COLO668 (cell line): ENCODE measurements at regions not wholly inside any gene's neighbourhood (a gene's known extent, or its start where the extent isn't known, plus 50 kb on each side); places are given as distances from the start of the nearest gene placed in this dataset.
"Not testable (repeated sequence)": the region's sequence is repeated elsewhere in the genome, so short reads cannot be mapped to it uniquely, and the experiment has no call there.

ENCODE experiments used
- DNase-seq: peaks from one replicate; lab custom pipeline; 2025; ENCODE audit not compliant: unreplicated experiment; lab: John Stamatoyannopoulos, UW

DNA sequence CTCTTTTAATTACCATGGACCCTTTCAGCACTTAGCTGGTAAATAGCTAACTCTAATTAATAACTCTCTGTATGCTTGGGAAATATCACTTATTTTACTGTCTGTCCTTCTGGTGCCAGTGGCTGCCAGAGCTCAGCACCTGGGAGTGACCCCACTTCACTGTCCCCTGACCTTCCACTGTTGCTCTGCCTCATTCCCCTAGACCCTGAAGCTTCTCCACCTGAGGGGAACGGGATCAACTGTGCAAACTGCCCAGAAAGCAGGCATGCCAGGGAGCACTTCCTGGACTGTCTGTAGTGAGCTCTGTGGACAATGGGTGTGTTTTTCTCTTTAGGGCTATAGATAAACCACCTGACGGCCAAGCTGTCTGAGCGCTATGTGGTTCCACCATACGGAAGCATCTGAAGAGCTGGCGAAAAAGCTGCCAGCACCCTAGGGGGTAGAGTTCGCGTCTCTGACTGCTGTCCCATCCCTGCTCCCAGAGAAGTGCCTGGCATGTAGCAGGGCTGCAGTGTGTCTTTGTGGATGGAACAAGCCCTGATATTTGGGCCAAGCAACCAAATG is 106.3 kb upstream of the FOXA2 start:
- DNase-seq: no peak

DNA sequence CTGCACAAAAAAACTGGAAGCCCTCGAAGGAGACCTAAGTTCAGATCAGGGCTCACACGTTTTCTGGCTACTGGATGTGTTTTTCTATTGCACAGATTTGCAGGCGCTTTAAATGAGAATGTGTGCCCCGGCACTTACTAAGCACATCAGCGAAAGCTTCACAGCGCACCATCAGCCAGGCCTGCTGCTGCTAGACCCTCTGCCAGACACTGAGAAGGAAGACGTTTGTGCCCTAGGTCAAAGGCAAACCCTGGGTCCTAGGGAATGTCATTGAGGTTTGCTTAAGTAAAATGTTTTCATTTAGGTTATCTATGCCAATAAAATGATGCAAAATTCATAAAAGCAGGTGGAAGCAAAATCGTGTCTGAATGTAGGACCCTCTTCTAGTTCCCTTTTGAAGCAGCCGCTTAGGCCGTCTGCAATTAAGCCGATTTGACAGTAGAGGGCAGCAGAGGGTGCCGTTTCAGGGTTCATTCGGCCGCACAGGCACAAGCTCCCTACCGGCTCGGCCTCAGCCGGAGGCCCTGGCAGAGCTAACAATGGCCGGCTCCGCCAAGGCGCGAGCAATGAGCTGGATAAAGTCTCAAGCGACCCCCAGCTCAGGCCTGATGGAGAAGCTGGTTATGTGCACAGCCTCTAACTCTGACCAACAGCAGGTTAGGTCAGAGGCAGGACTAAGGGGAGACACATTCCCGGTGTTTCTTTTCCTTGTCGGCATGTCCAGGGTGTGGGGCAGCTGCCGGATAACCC is 107.2 kb upstream of the FOXA2 start:
- peak; percentile 74 for DNase-seq

DNA sequence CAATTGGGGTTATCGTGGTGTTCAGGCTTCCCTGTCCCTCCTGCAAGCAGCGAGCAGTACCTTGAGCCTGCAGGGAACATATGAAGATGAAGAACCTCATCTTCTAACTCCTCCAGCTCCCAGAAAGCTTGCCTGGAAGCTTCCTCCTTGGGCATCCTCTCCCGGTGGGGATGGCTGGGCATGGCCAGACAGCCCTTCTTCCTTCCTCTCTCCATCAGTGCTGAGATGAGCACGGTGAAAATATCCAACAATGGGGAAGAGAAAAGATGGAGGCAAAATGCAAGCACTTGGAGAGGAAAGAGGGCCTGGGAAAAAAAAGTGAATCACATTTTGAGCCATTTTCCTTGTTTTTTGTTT is 107.7 kb upstream of the FOXA2 start:
- no peak for DNase-seq

DNA sequence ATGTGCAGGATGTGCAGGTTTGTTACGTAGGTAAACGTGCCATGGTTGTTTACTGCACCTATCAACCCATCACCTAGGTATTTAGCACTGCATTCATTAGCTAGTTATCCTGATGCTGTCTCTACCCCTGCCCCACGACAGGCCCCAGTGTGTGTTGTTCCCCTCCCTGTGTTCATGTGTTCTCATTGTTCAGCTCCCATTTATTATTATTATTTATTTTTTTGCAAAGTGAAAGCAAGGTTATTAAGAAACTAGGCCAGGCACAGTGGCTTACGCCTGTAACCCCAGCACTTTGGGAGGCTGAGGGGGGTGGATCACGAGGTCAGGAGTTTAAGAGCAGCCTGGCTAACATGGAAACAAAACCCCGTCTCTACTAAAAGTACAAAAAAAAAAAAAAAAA is 108.2 kb upstream of the FOXA2 start:
- not testable (repeated sequence) for DNase-seq

DNA sequence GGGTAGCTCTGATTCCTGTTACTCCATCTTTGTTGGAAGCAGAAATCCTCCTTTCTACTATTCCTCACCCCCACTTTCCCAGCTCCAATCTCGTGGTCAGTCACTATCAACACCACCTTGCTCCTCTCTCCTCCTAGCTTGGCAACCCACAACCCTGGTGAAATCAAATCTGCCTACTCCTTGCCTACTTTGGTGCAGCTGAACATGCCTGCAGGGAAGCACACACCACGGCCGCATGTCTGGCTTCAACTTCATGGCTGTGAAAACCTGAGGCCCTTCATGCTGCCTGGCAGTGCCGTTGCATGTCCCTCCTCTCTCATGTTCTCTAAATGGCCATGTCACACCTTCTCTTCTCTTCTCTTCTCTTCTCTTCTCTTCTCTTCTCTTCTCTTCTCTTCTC is 112.4 kb upstream of the FOXA2 start:
- DNase-seq: no peak

DNA sequence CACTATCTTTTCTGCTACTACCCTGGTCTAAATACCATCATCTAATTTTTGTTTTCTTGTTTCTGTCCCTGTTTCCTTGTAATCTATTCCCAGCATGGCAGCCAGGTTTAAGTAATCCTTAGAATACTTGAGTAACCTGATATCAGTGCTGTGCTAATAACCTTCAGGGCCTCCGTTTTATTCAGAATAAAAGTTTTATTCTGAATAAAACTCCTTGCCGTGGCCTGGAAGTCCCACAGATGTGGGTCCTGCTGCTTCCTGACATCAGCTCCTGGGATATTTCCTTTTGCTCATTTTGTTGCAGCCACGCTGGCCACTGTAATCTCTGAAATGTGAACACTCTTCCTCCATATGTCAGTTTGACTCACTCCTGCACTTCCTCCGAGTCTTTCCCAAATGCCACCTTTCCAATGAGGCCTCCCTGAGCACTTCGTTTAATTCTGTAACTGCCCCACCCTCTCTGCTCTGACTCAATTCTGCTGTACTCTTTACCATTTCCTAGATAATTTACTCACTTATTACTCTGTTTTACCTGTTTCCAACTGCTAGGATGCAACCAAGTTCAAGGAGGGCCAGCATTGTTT is 114.0 kb upstream of the FOXA2 start:
- DNase-seq: no peak

DNA sequence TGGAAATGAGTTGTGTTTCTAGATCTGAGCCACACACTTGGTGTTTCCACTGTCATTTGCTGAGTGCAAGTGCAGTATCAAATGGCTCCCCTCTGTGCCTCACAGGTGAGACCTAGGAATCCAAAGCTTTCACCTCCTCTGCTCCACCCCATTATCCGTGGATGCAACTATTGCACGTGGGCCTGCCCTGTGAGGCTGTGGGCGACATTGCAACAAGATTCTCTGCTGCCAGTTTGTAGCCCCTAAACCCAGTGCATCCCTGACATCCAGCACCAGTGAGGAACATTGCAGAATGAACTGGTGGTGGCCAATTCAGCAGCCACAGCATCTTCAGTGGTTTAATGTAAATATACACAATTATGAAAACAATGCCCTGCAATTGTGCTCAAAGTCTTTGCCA is 115.0 kb upstream of the FOXA2 start:
- DNase-seq: no peak

DNA sequence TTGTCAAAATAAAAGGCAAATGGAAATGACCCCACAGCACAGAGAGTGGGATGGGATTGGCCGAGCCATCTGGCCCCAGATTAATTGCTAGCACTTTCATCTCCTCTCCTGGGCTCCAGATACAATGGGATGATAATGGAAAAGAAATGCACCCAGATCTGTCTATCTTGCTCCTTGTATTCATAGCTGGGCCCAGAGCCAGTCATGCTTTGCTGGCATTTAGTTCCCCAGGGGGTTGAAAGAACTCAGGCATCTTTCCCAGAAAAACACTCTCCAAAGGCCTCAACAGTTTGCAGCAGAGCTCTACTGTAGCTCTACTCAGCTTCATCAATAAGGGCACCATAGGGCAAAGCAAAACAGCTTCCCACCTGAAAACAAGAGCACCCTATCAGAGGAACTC is 116.0 kb upstream of the FOXA2 start:
- DNase-seq: no peak

DNA sequence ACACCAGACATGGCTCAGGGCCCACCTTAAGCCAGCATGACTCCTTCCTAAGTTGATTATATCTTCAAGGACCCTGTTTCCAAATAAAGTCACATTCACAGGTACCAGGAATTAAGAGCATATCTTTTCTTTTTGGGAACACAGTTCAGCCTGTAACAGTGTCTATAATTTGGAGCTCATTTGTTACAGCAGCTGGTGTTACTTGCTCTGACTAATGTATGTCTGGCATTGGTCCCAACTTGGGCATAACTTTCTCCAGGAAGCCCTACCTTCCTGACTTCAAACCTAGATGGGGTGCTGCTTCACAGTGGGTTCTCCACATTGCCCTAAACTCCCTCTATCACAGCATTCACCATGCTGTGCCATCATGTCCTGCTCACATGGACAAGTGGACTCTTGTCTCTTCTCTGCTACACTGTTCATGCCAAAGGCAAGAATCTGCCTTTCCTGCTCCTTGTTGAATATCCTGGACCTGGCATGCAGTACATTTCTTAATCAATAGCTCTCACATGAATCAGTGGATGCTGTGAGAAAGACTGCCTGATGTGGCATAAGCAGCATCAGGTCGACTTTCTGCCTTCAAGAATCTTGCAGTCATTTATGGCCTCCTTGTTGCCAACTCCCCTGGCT is 117.4 kb upstream of the FOXA2 start:
- no peak for DNase-seq

DNA sequence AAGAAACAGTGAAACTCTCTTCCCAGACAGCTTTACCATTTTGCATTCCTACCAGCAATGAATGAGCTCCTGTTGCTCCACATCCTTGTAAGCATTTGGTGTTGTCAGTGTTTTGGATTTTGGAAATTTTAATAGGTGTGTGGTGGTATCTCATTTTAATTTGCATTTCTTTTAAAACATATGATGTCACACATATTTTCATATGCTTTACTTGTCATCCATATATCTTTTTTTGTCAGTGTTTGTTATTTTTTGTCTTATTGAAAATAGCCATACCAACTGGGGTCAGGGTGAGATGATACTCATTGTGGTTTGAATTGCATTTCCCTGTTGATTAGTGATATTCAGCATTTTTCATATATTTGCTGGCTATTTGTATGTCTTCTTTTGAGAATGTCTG is 119.5 kb upstream of the FOXA2 start:
- no peak for DNase-seq

DNA sequence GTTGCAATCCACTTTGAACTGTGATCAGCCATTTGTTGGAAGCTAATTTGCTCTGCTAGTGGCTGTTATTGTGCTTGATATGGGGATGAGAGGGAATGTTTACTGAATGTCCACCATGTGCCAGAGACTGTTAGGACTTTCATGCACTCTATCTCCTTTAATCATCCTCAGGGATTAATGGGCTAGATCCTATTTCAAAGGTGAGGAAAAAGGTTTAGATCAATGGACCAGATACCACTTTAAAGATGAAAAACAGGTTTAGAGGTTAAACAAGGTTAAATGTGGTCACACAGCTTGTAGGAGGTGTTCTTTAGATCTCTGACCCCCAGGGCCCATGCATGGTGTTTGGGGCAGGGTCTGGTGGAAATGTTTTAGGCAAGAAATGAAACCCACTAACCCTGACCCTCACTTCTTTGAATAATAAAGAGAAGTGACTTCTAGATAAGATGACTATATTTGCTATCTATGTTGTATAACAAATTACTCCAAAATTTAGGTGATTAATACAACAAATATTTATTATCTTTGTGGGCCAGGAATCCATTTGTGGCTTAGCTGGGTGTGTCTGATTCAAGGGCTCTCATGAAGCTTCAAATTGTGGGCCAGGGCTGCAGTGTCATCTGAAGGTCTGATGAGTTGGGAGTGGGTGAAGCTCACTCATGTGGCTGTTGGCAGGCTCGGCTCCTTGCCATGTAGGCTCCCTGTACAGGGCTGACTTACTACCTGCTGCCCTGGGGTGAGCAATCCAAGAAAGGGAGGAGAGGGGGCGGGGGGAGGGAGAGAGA is 127.8 kb upstream of the FOXA2 start:
- no peak for DNase-seq

DNA sequence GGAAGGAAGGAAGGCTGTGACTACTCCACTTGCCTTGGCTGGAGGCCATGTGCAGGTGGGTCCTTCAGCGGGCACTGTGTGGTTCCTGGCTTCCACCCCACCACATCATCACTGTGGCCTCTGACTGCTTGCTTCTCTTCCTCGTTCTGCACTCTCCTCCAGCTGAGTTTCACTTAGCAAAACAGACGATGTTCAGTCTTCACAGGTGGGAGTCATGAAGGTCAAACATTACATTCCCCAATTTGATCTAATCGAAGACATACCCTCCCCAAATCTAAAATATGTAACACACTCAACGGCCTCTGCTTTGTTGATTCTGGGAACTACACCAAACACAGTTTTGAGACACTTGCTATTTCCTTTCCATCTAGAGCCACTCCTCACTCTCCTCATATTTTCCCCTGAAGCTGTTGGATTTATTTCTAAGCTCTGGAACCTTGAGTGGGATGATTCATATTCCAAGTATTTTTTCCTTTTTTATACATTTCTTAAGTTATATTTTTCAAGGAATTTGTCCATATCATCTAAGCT is 132.5 kb upstream of the FOXA2 start:
- no peak for DNase-seq

DNA sequence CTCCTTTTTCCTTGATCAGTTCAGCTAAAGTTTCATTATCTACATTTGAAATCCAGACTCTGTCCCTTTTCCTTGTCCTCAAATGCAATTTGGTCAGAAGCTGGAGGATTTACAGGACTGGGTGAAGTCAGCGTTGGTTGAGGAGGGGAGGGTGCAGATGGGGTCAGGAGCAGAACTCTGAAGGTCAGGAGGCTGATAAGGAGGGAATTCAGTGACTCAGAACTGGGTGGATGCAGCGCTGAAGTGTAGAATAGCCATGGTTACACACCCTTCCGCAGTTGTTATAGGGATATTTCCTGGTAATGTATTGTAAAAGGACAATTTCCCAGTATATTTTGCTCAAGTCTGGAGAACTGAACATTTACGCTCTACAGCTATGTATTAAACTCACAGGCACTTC is 133.1 kb upstream of the FOXA2 start:
- no peak for DNase-seq

DNA sequence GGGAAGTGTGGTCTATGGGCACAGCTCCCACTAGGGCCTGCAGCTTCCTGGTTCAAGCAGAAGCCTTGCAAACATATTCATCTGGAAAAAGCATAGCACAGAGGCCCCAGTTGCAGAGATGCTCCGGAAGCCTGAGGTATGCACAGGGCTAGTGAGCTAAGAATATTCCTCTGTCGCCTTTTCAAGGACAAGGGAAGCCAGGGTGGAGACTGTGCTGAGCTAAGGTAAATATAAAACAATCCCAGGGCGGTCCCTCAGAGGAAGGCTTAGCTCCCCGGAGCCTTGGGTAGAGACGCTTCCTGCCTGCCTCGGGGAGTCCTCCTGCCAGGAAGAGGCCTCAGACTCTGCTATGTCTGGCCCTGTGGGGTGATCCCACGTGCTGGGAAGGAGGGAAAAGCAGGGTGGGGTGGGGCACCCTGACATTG is 134.8 kb upstream of the FOXA2 start:
- DNase-seq: no peak

DNA sequence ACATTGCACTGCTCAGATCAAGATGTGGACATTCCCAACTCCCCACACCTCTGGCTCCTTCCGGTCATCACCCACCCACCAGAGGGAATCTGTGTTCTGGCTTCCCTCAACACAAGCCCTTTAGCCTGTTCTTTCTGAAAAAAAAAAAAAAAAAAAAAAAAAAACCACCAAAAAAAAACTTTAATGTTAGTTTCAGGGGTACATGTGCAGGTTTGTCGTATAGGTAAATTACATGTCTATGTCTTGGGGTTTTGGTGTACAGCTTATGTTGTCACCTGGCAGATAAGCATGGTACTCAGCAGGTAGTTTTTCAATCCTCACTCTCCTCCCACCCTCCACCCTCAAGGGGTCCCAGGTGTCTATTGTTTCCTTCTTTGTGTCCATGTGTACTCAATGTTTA is 135.8 kb upstream of the FOXA2 start:
- DNase-seq: no peak

DNA sequence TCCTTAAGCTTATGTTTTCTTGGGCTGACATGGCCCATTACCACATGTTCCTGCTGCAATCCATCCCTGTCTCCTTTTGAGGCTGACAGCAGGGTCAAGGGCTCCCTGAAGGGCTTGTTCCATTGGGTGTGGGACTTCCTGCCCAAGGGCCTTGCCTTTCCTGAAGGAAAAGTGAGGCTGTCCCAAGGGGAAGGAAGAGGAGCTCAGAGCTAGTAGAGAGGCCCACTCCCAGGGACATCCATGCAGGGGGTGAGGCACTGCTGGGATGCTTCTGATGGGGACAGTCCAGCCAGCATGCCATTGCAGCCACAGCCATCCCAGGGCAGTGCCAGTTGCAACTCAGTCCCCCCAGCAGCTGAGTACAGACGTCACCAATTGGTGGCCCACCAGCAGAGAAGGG is 138.4 kb upstream of the FOXA2 start:
- DNase-seq: no peak

DNA sequence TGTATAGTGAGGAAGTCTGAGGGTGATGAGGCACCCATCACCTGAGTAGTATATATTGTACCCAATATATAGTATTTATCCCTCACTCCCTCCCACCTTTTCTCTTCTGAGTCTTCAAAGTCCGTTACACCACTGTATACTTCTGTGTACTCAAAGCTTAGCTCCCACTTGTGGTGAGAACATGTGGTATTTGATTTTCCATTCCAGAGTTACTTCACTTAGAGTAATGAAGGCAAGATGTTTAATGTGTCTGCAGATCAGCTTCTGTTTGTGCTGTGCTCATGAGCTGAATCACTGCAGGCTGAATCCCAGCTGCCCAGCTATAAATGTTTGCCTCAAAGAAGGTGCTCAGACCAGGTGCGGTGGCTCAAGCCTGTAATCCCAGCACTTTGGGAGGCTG is 139.3 kb upstream of the FOXA2 start:
- DNase-seq: no peak

DNA sequence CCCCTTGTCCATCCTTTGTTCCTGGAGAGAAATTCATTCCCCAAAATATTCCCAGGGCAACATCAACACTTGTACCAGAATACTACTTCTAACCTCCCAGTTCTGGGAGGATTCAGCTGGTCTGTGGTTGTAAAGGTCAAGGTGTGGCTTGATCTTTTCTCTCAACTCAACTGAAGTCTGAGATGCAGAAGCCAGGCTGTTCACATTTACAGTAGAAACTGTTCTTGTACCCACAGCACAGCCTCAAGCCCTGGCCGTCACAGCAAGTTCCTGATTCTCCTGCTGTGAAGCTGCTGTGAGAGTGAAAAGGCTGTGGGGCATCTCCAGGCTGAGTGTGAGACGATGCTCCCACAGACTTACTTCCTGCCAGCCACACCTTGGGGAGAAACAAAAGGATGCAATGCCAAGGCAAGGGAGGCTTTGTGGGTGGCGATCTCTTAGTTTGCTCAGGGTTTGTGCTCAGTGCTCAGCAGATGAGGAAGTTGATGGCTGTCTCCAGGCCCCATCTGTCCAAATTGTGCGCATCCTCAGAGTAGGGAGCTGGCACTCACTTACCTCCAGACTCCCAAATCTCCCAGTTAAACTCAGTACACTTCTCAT is 143.9 kb upstream of the FOXA2 start:
- DNase-seq: no peak

DNA sequence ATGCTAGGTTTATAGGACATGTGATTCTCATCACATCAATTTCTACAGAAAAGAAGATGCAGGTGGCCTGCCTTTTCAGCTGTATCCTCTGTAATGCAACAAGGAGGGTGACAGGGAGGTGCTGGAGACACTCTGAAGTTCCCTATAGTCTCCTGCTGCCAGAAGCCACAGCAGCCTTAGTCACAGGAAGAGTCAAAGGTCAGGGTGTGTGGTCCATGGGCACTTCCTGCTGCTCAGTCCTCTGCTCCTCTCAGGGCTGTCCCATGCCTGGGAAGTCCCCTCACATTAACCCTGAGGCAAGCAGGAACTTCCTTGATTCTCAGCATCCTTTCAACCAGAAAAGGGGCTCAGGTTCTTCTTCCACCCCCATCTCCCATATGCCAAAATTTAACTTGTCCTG is 144.8 kb upstream of the FOXA2 start:
- DNase-seq: no peak

DNA sequence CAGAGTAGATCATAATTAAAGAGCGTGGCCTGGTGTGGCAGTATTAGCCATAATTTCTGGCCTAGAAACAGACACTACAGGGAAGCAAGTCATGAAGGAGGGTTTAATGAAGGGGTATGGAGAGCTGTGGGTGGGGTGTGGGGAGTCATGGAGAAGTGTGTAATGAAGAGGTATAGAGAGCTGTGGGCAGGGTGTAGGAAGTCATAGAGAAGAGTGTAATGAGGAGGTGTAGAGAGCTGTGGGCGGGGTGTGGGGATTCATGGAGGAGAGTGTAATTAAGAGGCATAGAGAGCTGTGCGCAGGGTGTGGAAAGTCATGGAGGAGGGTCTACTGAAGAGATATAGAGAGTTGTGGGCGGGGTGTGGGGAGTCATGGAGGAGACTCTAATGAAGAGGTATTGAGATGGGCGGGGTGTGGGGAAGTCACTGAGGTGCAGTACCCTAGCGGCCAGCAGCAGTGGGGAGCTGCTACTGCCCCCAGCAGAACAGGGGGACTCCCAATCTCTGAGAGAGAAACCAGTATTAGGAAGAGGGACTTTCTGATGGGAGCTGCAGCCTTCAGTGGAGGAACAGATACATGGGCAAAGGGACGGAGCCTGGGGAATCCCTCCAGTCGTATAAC is 145.4 kb upstream of the FOXA2 start:
- DNase-seq: no peak

DNA sequence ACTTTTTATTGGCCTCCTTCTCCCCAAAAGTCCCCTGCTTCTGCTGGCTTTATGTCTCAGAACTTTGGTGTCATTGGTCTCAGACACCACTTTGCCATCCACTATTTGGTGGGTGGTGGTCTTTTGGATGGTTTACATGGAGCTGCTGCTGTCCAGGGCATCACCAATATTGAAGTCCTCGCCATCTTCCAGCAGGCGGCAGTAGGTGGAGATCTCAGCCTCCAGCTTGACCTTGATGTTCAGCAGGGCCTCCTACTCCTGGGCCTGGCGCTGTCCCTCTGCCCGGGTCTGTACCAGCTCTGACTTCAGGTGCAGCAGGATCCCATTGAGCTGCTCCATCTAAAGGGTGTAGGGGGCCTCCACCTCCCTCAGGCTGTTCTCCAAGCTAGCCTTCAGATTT is 148.4 kb upstream of the FOXA2 start:
- DNase-seq: no peak
